K562 (cell line): ENCODE measurements at regions not wholly inside any gene's neighbourhood (a gene's known extent, or its start where the extent isn't known, plus 50 kb on each side); places are given as distances from the start of the nearest gene placed in this dataset.

ENCODE experiments used
- ATAC-seq: fragments of 200-7000 bp; cut with Tn5 transposase; 3 replicates; pipeline ENCODE4 v1.9.1; 2020; ENCODE audit warnings: moderate library complexity
- BruUV-seq: library from RNA; stranded (reverse); fragments of 400-500 nt; replicated peaks from 2 replicates; lab custom pipeline; 2021; lab: Mats Ljungman, UMichigan
- CTCF ChIA-PET: fragments of 300-600 bp; formaldehyde crosslinking; extraction: SDS; loops from one replicate; lab custom pipeline; 2021; ENCODE audit warnings: low intra/inter-chr PET ratio; lab: Yijun Ruan, JAX
- POLR2A ChIA-PET: fragments of 300-600, 350-650 bp; sonication (Branson Sonifier 250); formaldehyde crosslinking; extraction: SDS; loops from one replicate; lab custom pipeline; 2021; ENCODE audit warnings: antibody characterized with exemption, inconsistent platforms; lab: Yijun Ruan, JAX
- DNase-seq, 4 experiments: peaks; one replicate each; pipeline versions ENCODE4 v3.0.0 to v3.0.0-alpha.2; 2011 to 2018; ENCODE audit warnings: low spot score in 3 of 4, mixed read lengths in 3 of 4; ENCODE audit errors: extremely low read depth in 1 of 4
- FAIRE-seq: peaks from 2 replicates; lab custom pipeline; 2011; peaks lifted over from hg19 to GRCh38; lab: Jason Lieb, UNC
- H2AFZ ChIP-seq: 2 replicates; pipeline ENCODE4 v1.6.0; 2011; ENCODE audit warnings: low read depth, low read length, control low read depth, inconsistent platforms
- H3K27ac ChIP-seq: fragments of 200-600 bp; 3 replicates; pipeline ENCODE4 v1.8.0; 2011; ENCODE audit warnings: low read depth, mild to moderate bottlenecking, control low read depth, inconsistent platforms, low read length, moderate library complexity, mixed read lengths; ENCODE audit errors: extremely low read depth
- H3K27me3 ChIP-seq, 2 experiments: fragments of 300-600 bp in 1 of 2; 2 replicates in 1 of 2; 3 replicates in 1 of 2; pipeline versions ENCODE4 v1.6.0 to v1.8.0; 2011; ENCODE audit warnings: inconsistent platforms in 2 of 2, low read length in 2 of 2, mild to moderate bottlenecking in 1 of 2, mixed read lengths in 1 of 2, moderate library complexity in 1 of 2; ENCODE audit not compliant: control insufficient read depth in 2 of 2, insufficient read depth in 2 of 2
- H3K36me3 ChIP-seq: fragments of 300-600 bp; 3 replicates; pipeline ENCODE4 v1.8.0; 2011; ENCODE audit warnings: mild to moderate bottlenecking, low read length, inconsistent platforms; ENCODE audit not compliant: control insufficient read depth, insufficient read depth
- H3K4me1 ChIP-seq, 2 experiments: fragments of 200-600 bp in 1 of 2; replicated peaks in 1 of 2; 2 replicates in 1 of 2; 3 replicates in 1 of 2; pipeline versions ENCODE4 v1.5.1 to v1.8.0; 2011; ENCODE audit warnings: inconsistent platforms in 2 of 2, low read length in 2 of 2, mild to moderate bottlenecking in 1 of 2, mixed read lengths in 1 of 2, moderate library complexity in 1 of 2; ENCODE audit not compliant: control insufficient read depth in 2 of 2, insufficient read depth in 2 of 2
- H3K4me2 ChIP-seq: 2 replicates; pipeline ENCODE4 v1.6.1; 2011; ENCODE audit warnings: low read length, control low read depth, inconsistent platforms, mixed read lengths; ENCODE audit not compliant: insufficient read depth
- H3K4me3 ChIP-seq: fragments of 200-600 bp; sonication (generic), shearing (Covaris generic); 2 replicates; pipeline ENCODE4 v1.5.1; 2016; ENCODE audit warnings: control low read depth, inconsistent platforms
- H3K79me2 ChIP-seq: fragments of 200-600 bp; 3 replicates; pipeline ENCODE4 v1.8.0; 2011; ENCODE audit warnings: low read length, inconsistent platforms; ENCODE audit not compliant: control insufficient read depth, insufficient read depth
- H3K9ac ChIP-seq, 2 experiments: 2 replicates each; pipeline versions ENCODE4 v1.6.0 to v1.6.1; 2011; ENCODE audit warnings: low read depth in 2 of 2, low read length in 2 of 2, control low read depth in 1 of 2, inconsistent platforms in 1 of 2, mild to moderate bottlenecking in 1 of 2, mixed read lengths in 1 of 2; ENCODE audit not compliant: insufficient read depth in 1 of 2
- H3K9me1 ChIP-seq: one replicate; pipeline ENCODE4 v1.6.0; 2011; ENCODE audit warnings: inconsistent platforms, mild to moderate bottlenecking, low read length, moderate library complexity; ENCODE audit not compliant: control insufficient read depth, insufficient read depth
- H3K9me3 ChIP-seq: replicated peaks from 2 replicates; pipeline ENCODE4 v1.5.1; 2011; ENCODE audit warnings: low read depth, low read length, inconsistent platforms; ENCODE audit not compliant: control insufficient read depth, insufficient read depth
- H4K20me1 ChIP-seq: replicated peaks from 2 replicates; pipeline ENCODE4 v1.6.1; 2011; ENCODE audit warnings: low read length, inconsistent platforms, mixed read lengths; ENCODE audit not compliant: control insufficient read depth, insufficient read depth
- ELF2 ChIP-seq: fragments of 250-450 bp; sonication (Bioruptor Pico); IDR thresholded peaks from 2 replicates; pipeline ENCODE4 v1.5.0; 2021; ENCODE audit warnings: mild to moderate bottlenecking
- PML ChIP-seq: IDR thresholded peaks from 2 replicates; pipeline ENCODE4 v1.6.1; 2012; ENCODE audit warnings: low read length, inconsistent platforms
- SIN3A ChIP-seq, 2 experiments: fragments of 150-350 bp in 1 of 2; IDR thresholded peaks; 2 replicates each; pipeline ENCODE4 v1.6.1; 2011 to 2016; ENCODE audit warnings: borderline replicate concordance in 2 of 2, low read depth in 2 of 2, low read length in 2 of 2, mild to moderate bottlenecking in 2 of 2, moderate library complexity in 2 of 2; ENCODE audit not compliant: control insufficient read depth in 1 of 2
- WGBS: fragments of 100-300 bp; shearing (Covaris generic); methylation state at CpG from one replicate; pipeline ENCODE4 v1.1.6; 2016; ENCODE audit warnings: low coverage, mixed read lengths; ENCODE audit not compliant: insufficient coverage; ENCODE audit errors: missing lambda C conversion rate; 5-methylcytosine and 5-hydroxymethylcytosine counted together
- in situ Hi-C: fragments of 300-500 bp; cut with MboI; formaldehyde crosslinking; loops from 4 replicates; pipeline ENCODE4 v1.15.0; 2018; ENCODE audit warnings: inconsistent platforms, mixed read lengths
- intact Hi-C: fragments of 100-400 bp; cut with micrococcal nuclease; formaldehyde crosslinking; loops from 2 replicates; pipeline ENCODE4 v1.14.2; 2022
- TF ChIP-seq, protein P1 (sequence below): fragments of 450-650 bp; formaldehyde crosslinking; IDR thresholded peaks from 2 replicates; pipeline ENCODE4 v1.4.0; 2020; ENCODE audit warnings: mild to moderate bottlenecking, moderate library complexity
- TF ChIP-seq, protein P2 (sequence below): fragments of 250-450 bp; sonication (Bioruptor Pico); IDR thresholded peaks from 2 replicates; pipeline ENCODE4 v1.5.0; 2021; ENCODE audit warnings: mild to moderate bottlenecking, moderate library complexity

DNA sequence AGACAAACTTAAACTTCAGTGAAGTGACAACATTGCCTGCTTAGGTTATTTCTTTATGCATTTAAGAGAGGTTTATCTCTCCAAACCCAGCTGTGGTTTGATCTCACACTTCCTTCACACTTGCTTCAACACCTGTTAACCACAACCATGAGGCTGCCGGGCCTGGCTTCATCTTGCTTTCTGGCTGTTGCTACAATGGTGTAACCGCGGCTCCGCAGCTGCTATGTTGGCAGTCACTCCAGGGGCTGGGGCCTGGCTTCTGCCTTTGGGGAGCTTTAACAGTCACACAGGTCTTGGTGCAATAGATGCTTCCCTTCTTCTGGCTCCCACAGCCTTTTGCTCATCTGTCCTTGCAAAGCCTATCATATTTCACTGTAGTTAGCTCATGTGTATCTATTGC, 72.9 kb upstream of the MNS1 start:
- TF ChIP-seq SIN3A (IDR thresholded peaks at IDR 0.05; ENCODE audit: borderline replicate concordance in 2 of 2, control insufficient read depth in 1 of 2, low read depth in 2 of 2, low read length in 2 of 2) (no peak), ELF2 (CRISPR knock-in tag) (no peak), PML (no peak)
- TF ChIP-seq, protein P1, sequence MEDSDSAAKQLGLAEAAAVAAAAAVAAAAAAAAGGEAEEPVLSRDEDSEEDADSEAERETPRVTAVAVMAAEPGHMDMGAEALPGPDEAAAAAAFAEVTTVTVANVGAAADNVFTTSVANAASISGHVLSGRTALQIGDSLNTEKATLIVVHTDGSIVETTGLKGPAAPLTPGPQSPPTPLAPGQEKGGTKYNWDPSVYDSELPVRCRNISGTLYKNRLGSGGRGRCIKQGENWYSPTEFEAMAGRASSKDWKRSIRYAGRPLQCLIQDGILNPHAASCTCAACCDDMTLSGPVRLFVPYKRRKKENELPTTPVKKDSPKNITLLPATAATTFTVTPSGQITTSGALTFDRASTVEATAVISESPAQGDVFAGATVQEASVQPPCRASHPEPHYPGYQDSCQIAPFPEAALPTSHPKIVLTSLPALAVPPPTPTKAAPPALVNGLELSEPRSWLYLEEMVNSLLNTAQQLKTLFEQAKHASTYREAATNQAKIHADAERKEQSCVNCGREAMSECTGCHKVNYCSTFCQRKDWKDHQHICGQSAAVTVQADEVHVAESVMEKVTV (CRISPR knock-in tag), result no peak
- TF ChIP-seq, protein P2, sequence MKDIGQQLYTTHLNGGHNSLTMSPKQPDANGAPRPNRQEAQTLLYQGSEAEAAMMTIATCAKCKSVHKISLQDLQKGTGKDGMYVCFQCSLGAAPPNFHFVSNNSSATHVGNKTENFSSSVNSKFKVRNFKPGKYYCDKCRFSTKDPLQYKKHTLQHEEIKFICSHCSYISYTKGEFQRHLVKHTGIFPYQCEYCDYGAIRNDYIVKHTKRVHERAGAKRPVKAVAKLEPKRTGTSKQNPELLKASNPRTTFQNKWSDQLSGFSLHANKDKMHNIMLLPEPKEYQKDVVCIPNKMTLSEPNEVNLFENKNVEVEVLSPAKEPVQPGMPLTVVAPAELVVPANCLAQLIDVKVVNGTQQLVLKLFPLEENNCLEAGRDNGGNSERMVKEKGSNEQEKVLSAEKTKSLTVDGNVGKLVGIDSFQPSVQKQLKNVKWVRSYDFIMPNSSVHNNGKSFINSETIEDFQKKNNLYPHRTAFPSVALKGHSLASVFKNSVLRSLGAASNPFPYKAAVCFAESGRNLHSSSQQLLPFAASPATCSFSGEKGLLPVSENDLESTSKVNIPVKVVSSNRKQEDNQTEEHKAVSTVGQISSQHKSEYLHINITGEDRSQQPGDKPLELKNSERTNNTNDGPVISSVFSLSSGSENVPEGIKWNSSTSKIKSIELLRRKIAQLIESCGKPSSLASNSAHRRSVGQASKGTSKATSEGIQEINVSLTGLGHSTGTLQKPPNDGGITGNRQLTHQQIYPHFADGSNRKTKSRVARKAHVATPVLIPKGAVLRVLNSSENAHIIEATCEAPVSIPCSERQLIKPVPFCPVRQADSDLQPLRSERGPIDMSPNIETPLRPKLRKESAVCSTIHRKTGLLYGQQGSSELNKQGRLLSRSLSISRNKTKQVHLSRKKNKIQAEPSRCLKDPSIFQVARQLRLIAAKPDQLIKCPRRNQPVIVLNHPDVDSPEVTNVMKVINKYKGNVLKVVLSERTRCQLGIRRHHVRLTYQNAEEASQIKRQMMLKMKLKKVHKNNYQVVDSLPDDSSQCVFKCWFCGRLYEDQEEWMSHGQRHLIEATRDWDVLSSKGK (CRISPR knock-in tag), result no peak
- Histone ChIP-seq H3K27me3 (peaks cover 0 to 5% of the 10 kb centered on the region in 2 experiments; a peak in 3 of 5 replicates), H3K79me2 (no peaks in the 10 kb centered on the region), H3K4me2 (no peak overlapping the region), H2AFZ (no peak overlapping the region), H4K20me1 (no peaks in the 10 kb centered on the region), H3K36me3 (no peaks in the 10 kb centered on the region), H3K27ac (no peak overlapping the region), H3K9me3 (no peaks in the 10 kb centered on the region), H3K9ac (no peak overlapping the region), H3K9me1 (no peaks in the 10 kb centered on the region), H3K4me3 (no peak overlapping the region), H3K4me1 (peaks cover 0 to 4% of the 10 kb centered on the region in 2 experiments; a peak in 1 of 5 replicates)
- WGBS, result 5% methylated on average over 4 of the region's 4 CpGs
- no peak for FAIRE-seq
- DNase-seq, result no peak
- intact Hi-C loops, result no loop called here
- ATAC-seq, result no peak
- CTCF ChIA-PET, result no interaction called here
- in situ Hi-C loops, result no loop called here
- POLR2A ChIA-PET, result no interaction called here
- no TSS peak for BruUV-seq
